ENCODE measurements at regions not wholly inside any gene's neighbourhood (a gene's known extent, or its start where the extent isn't known, plus 50 kb on each side); places are given as distances from the start of the nearest gene placed in this dataset.

DNA sequence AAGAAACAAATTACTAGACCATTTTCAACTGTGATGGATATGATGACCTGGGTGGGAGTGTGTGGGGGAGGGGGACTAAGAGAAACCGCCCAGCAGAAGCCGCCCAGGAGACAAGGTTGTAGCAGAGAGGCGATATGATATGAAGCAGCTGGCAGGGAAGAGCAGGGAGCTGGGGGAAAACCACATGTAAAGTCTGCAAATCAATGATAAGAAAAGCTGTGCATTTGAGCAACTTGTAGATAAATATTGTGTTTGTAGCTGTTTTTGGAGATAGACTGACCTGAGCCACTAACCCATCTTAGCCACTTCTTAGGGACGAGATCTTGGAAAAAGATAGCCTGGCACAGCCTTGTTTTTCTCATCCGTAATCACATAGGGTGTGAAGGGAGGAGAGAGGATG is 252.6 kb downstream of the SEC23IP start:
- Histone ChIP-seq H3K36me3 (ENCODE audit: control insufficient read depth, insufficient read depth, low read length) (no peaks in the 10 kb centered on the region), H3K4me3 (ENCODE audit: low read length) (no peak overlapping the region), H3K4me1 (ENCODE audit: control insufficient read depth, insufficient read depth, low read length) (no peaks in the 10 kb centered on the region), H3K27me3 (ENCODE audit: control insufficient read depth, insufficient read depth, low read length) (no peaks in the 10 kb centered on the region), H3K27ac (ENCODE audit: low read length) (no peak overlapping the region), H3K9me3 (replicated peaks; ENCODE audit: control insufficient read depth, low read depth, low read length) (no peaks in the 10 kb centered on the region)
- no peak for DNase-seq
- WGBS (ENCODE audit: insufficient coverage), result 82% methylated on average over 3 of the region's 5 CpGs

- no peaks in the 10 kb centered on the region for H3K27me3 ChIP-seq (ENCODE audit: control insufficient read depth, insufficient read depth, low read length)
- no peaks in the 10 kb centered on the region for H3K4me1 ChIP-seq (ENCODE audit: control insufficient read depth, insufficient read depth, low read length)
- no peak for DNase-seq
- WGBS (ENCODE audit: insufficient coverage), result 38% methylated on average over 2 of the region's 5 CpGs
- no peaks in the 10 kb centered on the region for H3K36me3 ChIP-seq (ENCODE audit: control insufficient read depth, insufficient read depth, low read length)
- no peak overlapping the region for H3K4me3 ChIP-seq (ENCODE audit: low read length)
- no peaks in the 10 kb centered on the region for H3K9me3 ChIP-seq (replicated peaks; ENCODE audit: control insufficient read depth, low read depth, low read length)
- H3K27ac ChIP-seq (ENCODE audit: low read length), result no peak overlapping the region
Observed at GRCh38 chr10:120156614-120157274, 264.2 kb downstream of the SEC23IP start.

DNA sequence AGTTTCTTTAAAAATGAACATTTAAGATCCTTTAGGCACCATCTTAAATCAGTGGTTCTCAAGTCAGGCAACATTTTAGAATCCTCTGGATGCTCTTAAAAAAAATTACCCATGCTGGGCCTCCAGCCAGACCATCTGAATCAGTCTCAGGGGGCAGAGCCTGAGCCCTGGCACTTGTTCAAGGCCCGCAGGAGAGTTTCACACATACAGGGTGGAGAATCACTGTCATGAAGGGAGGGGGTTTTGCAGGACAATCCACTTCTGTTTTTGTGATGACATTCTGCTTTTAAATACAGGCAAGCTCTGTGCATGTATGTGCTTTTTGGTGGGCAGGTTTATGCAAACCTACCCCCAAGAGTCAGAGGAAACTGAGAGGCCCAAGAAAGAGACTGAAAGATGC is 268.6 kb downstream of the SEC23IP start:
- H3K36me3 ChIP-seq (ENCODE audit: control insufficient read depth, insufficient read depth, low read length), result no peaks in the 10 kb centered on the region
- no peak overlapping the region for H3K27ac ChIP-seq (ENCODE audit: low read length)
- no peaks in the 10 kb centered on the region for H3K9me3 ChIP-seq (replicated peaks; ENCODE audit: control insufficient read depth, low read depth, low read length)
- no peaks in the 10 kb centered on the region for H3K27me3 ChIP-seq (ENCODE audit: control insufficient read depth, insufficient read depth, low read length)
- no peak for DNase-seq
- no peak overlapping the region for H3K4me3 ChIP-seq (ENCODE audit: low read length)
- WGBS (ENCODE audit: insufficient coverage), result 20% methylated on average over 1 of the region's 1 CpG
- no peaks in the 10 kb centered on the region for H3K4me1 ChIP-seq (ENCODE audit: control insufficient read depth, insufficient read depth, low read length)

DNA sequence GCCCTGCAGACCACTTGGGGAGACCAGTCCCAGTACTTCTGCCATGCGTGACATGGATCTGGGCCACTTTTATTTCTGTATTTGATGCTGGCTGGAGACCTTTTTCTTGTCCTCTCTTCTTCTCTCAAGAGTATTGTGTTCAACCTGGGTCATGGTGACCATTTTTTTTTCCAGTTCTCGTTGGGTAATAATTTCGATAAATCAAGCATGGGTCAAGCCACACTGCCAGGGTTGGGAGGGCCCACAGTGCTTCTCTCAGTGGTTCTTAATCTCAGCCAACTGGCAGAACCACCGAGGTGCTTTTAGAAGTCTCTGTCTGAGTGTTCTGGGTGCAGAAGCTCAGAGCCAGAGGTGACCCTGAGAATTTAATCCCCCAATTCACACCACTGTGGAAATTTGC is 269.9 kb downstream of the SEC23IP start:
- Histone ChIP-seq H3K9me3 (replicated peaks; ENCODE audit: control insufficient read depth, low read depth, low read length) (no peaks in the 10 kb centered on the region), H3K27ac (ENCODE audit: low read length) (no peak overlapping the region), H3K4me3 (ENCODE audit: low read length) (no peak overlapping the region), H3K4me1 (ENCODE audit: control insufficient read depth, insufficient read depth, low read length) (no peaks in the 10 kb centered on the region), H3K36me3 (ENCODE audit: control insufficient read depth, insufficient read depth, low read length) (no peaks in the 10 kb centered on the region), H3K27me3 (ENCODE audit: control insufficient read depth, insufficient read depth, low read length) (no peaks in the 10 kb centered on the region)
- 100% methylated on average over 2 of the region's 4 CpGs for WGBS (ENCODE audit: insufficient coverage)
- no peak for DNase-seq

- Histone ChIP-seq H3K27ac (ENCODE audit: low read length) (no peak overlapping the region), H3K4me3 (ENCODE audit: low read length) (no peak overlapping the region), H3K9me3 (replicated peaks; ENCODE audit: control insufficient read depth, low read depth, low read length) (no peaks in the 10 kb centered on the region), H3K36me3 (ENCODE audit: control insufficient read depth, insufficient read depth, low read length) (no peaks in the 10 kb centered on the region), H3K27me3 (ENCODE audit: control insufficient read depth, insufficient read depth, low read length) (no peaks in the 10 kb centered on the region), H3K4me1 (ENCODE audit: control insufficient read depth, insufficient read depth, low read length) (no peaks in the 10 kb centered on the region)
- DNase-seq, result no peak
- 29% methylated on average over 2 of the region's 4 CpGs for WGBS (ENCODE audit: insufficient coverage)
Observed at GRCh38 chr10:120172356-120172755, 279.8 kb downstream of the SEC23IP start.

DNA sequence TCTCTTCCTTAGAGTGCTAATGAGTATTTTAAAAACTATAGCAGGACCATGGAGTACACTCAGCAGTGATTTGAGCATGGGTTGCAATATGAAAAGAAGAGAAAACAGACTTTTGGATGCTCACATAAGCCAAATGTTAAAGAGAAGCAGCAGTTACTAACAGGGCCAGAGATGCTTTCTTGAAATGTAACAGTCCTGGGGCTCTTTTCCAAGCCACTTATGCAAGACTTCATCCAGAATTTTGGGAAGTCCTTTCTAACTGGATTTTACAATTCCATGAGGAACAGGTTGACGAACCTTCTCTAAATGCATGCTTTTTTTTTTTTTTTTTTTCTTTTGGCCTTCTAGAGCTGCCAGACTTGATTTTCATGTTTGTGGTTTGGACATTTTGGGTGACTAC is 282.0 kb downstream of the SEC23IP start:
- H3K27ac ChIP-seq (ENCODE audit: low read length), result no peak overlapping the region
- peak; percentile 89 for DNase-seq
- no peaks in the 10 kb centered on the region for H3K36me3 ChIP-seq (ENCODE audit: control insufficient read depth, insufficient read depth, low read length)
- no peaks in the 10 kb centered on the region for H3K4me1 ChIP-seq (ENCODE audit: control insufficient read depth, insufficient read depth, low read length)
- no peaks in the 10 kb centered on the region for H3K9me3 ChIP-seq (replicated peaks; ENCODE audit: control insufficient read depth, low read depth, low read length)
- no CpG with 5 or more reads among the region's 1 CpG for WGBS (ENCODE audit: insufficient coverage)
- no peak overlapping the region for H3K4me3 ChIP-seq (ENCODE audit: low read length)
- no peaks in the 10 kb centered on the region for H3K27me3 ChIP-seq (ENCODE audit: control insufficient read depth, insufficient read depth, low read length)

DNA sequence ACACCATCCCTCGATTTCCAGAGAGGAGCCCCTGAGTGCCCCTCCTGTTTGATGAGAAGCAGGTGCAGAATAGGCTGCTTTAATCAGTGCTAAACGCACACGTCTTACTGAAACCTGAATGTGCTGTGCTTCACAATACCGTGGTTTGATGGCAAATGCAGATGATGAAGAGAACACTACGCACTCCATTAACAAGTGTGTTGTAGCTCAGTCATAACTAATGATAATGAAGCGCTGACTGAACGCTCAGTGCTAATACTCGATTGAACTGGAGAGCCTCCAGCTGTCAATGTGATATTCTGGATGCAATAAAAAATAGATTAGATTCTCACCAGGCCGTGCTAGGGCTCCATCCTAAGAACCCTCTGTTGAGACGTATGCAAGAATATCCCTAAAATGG is 279.7 kb upstream of the PLPP4 start:
- Histone ChIP-seq H3K36me3 (ENCODE audit: control insufficient read depth, insufficient read depth, low read length) (no peaks in the 10 kb centered on the region), H3K9me3 (replicated peaks; ENCODE audit: control insufficient read depth, low read depth, low read length) (no peaks in the 10 kb centered on the region), H3K27me3 (ENCODE audit: control insufficient read depth, insufficient read depth, low read length) (no peaks in the 10 kb centered on the region), H3K27ac (ENCODE audit: low read length) (no peak overlapping the region), H3K4me3 (ENCODE audit: low read length) (no peak overlapping the region), H3K4me1 (ENCODE audit: control insufficient read depth, insufficient read depth, low read length) (no peaks in the 10 kb centered on the region)
- WGBS (ENCODE audit: insufficient coverage), result 29% methylated on average over 3 of the region's 10 CpGs
- DNase-seq, result no peak

DNA sequence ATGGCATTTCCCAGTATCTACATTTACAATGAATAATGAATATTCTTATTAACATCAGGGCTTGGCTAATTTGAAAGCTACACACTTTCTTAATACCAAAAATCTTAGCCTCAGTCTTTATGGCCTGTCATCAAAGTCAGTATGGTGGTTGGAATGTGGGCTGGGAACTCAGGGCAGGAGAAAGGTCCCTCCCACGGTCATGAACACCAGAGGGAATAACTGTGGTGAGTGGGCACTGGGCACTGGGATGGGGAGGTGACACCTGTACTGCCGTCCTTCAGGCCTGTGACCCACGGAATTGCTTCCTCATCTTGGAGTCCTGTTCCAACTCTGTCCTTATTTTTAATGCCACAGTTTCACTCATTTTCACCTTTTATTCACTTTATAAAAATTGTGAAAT is 276.9 kb upstream of the PLPP4 start:
- no peaks in the 10 kb centered on the region for H3K27me3 ChIP-seq (ENCODE audit: control insufficient read depth, insufficient read depth, low read length)
- no peak overlapping the region for H3K4me3 ChIP-seq (ENCODE audit: low read length)
- H3K36me3 ChIP-seq (ENCODE audit: control insufficient read depth, insufficient read depth, low read length), result no peaks in the 10 kb centered on the region
- no peaks in the 10 kb centered on the region for H3K4me1 ChIP-seq (ENCODE audit: control insufficient read depth, insufficient read depth, low read length)
- H3K27ac ChIP-seq (ENCODE audit: low read length), result no peak overlapping the region
- no CpG with 5 or more reads among the region's 3 CpGs for WGBS (ENCODE audit: insufficient coverage)
- H3K9me3 ChIP-seq (replicated peaks; ENCODE audit: control insufficient read depth, low read depth, low read length), result no peaks in the 10 kb centered on the region
- DNase-seq, result no peak

GRCh38 chr10:120181154-120181553 is 275.9 kb upstream of the PLPP4 start:
- 81% methylated on average over 5 of the region's 8 CpGs for WGBS (ENCODE audit: insufficient coverage)

GRCh38 chr10:120182431-120182830 is 274.6 kb upstream of the PLPP4 start:
- Histone ChIP-seq H3K4me1 (ENCODE audit: control insufficient read depth, insufficient read depth, low read length) (no peaks in the 10 kb centered on the region), H3K27me3 (ENCODE audit: control insufficient read depth, insufficient read depth, low read length) (no peaks in the 10 kb centered on the region), H3K36me3 (ENCODE audit: control insufficient read depth, insufficient read depth, low read length) (no peaks in the 10 kb centered on the region), H3K4me3 (ENCODE audit: low read length) (no peak overlapping the region), H3K9me3 (replicated peaks; ENCODE audit: control insufficient read depth, low read depth, low read length) (no peaks in the 10 kb centered on the region), H3K27ac (ENCODE audit: low read length) (no peak overlapping the region)
- whole genome bisulfite sequencing (ENCODE audit: insufficient coverage), result no CpG with 5 or more reads among the region's 1 CpG
- no peak for DNase-seq

More at GRCh38 chr10:120181154-120181553, 275.9 kb upstream of the PLPP4 start:
- no peaks in the 10 kb centered on the region for H3K27me3 ChIP-seq (ENCODE audit: control insufficient read depth, insufficient read depth, low read length)
- H3K4me3 ChIP-seq (ENCODE audit: low read length), result no peak overlapping the region
- H3K36me3 ChIP-seq (ENCODE audit: control insufficient read depth, insufficient read depth, low read length), result no peaks in the 10 kb centered on the region
- no peaks in the 10 kb centered on the region for H3K4me1 ChIP-seq (ENCODE audit: control insufficient read depth, insufficient read depth, low read length)
- H3K9me3 ChIP-seq (replicated peaks; ENCODE audit: control insufficient read depth, low read depth, low read length), result no peaks in the 10 kb centered on the region
- H3K27ac ChIP-seq (ENCODE audit: low read length), result no peak overlapping the region
- no peak for DNase-seq

DNA sequence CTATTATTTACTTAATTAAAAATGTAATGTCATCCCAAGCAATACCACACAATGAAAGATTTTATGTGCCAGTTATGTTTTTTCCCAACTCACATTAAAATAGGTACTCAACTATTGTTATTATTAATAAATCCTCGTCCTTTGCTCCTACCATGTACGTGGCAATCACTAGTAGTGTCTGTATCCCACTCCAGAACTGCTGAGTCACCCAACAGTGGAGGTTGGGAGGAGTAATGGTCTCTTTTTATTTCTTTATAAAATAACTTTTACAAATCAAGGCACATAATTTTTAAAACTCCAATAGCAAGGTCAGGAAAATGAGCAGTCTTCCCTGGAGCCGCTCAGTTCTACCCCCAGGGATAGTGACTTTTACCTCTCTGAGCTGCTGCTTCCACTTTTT is 273.5 kb upstream of the PLPP4 start:
- WGBS (ENCODE audit: insufficient coverage), result 78% methylated on average over 1 of the region's 3 CpGs
- DNase-seq, result no peak
- Histone ChIP-seq H3K36me3 (ENCODE audit: control insufficient read depth, insufficient read depth, low read length) (no peaks in the 10 kb centered on the region), H3K27ac (ENCODE audit: low read length) (no peak overlapping the region), H3K4me3 (ENCODE audit: low read length) (no peak overlapping the region), H3K4me1 (ENCODE audit: control insufficient read depth, insufficient read depth, low read length) (no peaks in the 10 kb centered on the region), H3K27me3 (ENCODE audit: control insufficient read depth, insufficient read depth, low read length) (no peaks in the 10 kb centered on the region), H3K9me3 (replicated peaks; ENCODE audit: control insufficient read depth, low read depth, low read length) (no peaks in the 10 kb centered on the region)

Measured in muscle of leg (tissue), 3 donors.